Islet precursor cell (in vitro differentiated cells): ENCODE measurements at regions not wholly inside any gene's neighbourhood (a gene's known extent, or its start where the extent isn't known, plus 50 kb on each side); places are given as distances from the start of the nearest gene placed in this dataset.
A peak's percentile ranks its signal among the peaks of the same experiment; 100 is the strongest.
"Not testable (repeated sequence)": the region's sequence is repeated elsewhere in the genome, so short reads cannot be mapped to it uniquely, and the experiment has no call there.

Source experiments
- DNase-seq: peaks from one replicate; pipeline ENCODE4 v3.0.0-alpha.2; 2018

GRCh38 chr2:207375207-207375875 lies 154.4 kb upstream of the CREB1 start:
- DNase-seq: peak; percentile 71

- not testable (repeated sequence) for DNase-seq
Measured at GRCh38 chr2:207378620-207379019, 151.1 kb upstream of the CREB1 start.

- DNase-seq: no peak
Measured at GRCh38 chr2:207385076-207385475, 144.7 kb upstream of the CREB1 start.

- DNase-seq: no peak
Measured at GRCh38 chr2:207385903-207386302, 143.9 kb upstream of the CREB1 start.

- DNase-seq: no peak
Measured at GRCh38 chr2:207387001-207387571, 142.7 kb upstream of the CREB1 start.

GRCh38 chr2:207390302-207391095 lies 139.3 kb upstream of the CREB1 start:
- DNase-seq: no peak

GRCh38 chr2:207394203-207394781 lies 135.5 kb upstream of the CREB1 start:
- DNase-seq: no peak

GRCh38 chr2:207394812-207395534 lies 134.8 kb upstream of the CREB1 start:
- DNase-seq: no peak

GRCh38 chr2:207395535-207396251 lies 134.1 kb upstream of the CREB1 start:
- DNase-seq: no peak

GRCh38 chr2:207397917-207398655 lies 131.7 kb upstream of the CREB1 start:
- DNase-seq: no peak

GRCh38 chr2:207399301-207399700 lies 130.5 kb upstream of the CREB1 start:
- no peak for DNase-seq

GRCh38 chr2:207401338-207401737 lies 128.4 kb upstream of the CREB1 start:
- no peak for DNase-seq

- DNase-seq: no peak
Measured at GRCh38 chr2:207403141-207403540, 126.6 kb upstream of the CREB1 start.

- no peak for DNase-seq
Measured at GRCh38 chr2:207403950-207404349, 125.8 kb upstream of the CREB1 start.

- DNase-seq: no peak
Measured at GRCh38 chr2:207405150-207405549, 124.6 kb upstream of the CREB1 start.

GRCh38 chr2:207408086-207408794 lies 121.5 kb upstream of the CREB1 start:
- DNase-seq: no peak

GRCh38 chr2:207409517-207409916 lies 120.2 kb upstream of the CREB1 start:
- no peak for DNase-seq

- DNase-seq: no peak
Measured at GRCh38 chr2:207412787-207413310, 116.9 kb upstream of the CREB1 start.

GRCh38 chr2:207413376-207413907 lies 116.3 kb upstream of the CREB1 start:
- DNase-seq: no peak

GRCh38 chr2:207416111-207416510 lies 113.7 kb upstream of the CREB1 start:
- DNase-seq: no peak
